KMS-11 (cell line): ENCODE measurements at regions not wholly inside any gene's neighbourhood (a gene's known extent, or its start where the extent isn't known, plus 50 kb on each side); places are given as distances from the start of the nearest gene placed in this dataset.

Experiments used
- H2AFZ ChIP-seq: fragments of 200-600 bp; sonication (generic); 2 replicates; pipeline ENCODE4 v1.6.1; 2016; ENCODE audit warnings: antibody characterized with exemption, mixed run types, low read depth
- H3K27ac ChIP-seq: fragments of 200-600 bp; sonication (generic); 2 replicates; pipeline ENCODE4 v1.6.1; 2016; ENCODE audit warnings: mild to moderate bottlenecking, mixed run types
- H3K27me3 ChIP-seq: fragments of 200-600 bp; sonication (generic); 2 replicates; pipeline ENCODE4 v1.6.1; 2017; ENCODE audit warnings: mild to moderate bottlenecking, low read depth, mixed run types, moderate library complexity; ENCODE audit not compliant: insufficient read depth
- H3K36me3 ChIP-seq: fragments of 200-600 bp; sonication (generic); 2 replicates; pipeline ENCODE4 v1.6.1; 2017; ENCODE audit warnings: mild to moderate bottlenecking, mixed run types; ENCODE audit not compliant: insufficient read depth
- H3K4me1 ChIP-seq: fragments of 200-600 bp; sonication (generic); 2 replicates; pipeline ENCODE4 v1.6.1; 2016; ENCODE audit warnings: mild to moderate bottlenecking, low read depth, mixed run types; ENCODE audit not compliant: poor library complexity, severe bottlenecking
- H3K4me2 ChIP-seq: fragments of 200-600 bp; sonication (generic); 2 replicates; pipeline ENCODE4 v1.7.0; 2016; ENCODE audit warnings: mild to moderate bottlenecking, mixed run types
- H3K4me3 ChIP-seq: fragments of 200-600 bp; sonication (generic); IDR thresholded peaks from 2 replicates; pipeline ENCODE4 v1.6.1; 2017; ENCODE audit warnings: low read depth, low read length, mixed read lengths; ENCODE audit not compliant: insufficient read depth
- H3K79me2 ChIP-seq: fragments of 200-600 bp; sonication (generic); 2 replicates; pipeline ENCODE4 v1.6.1; 2016; ENCODE audit warnings: low read depth, mixed run types; ENCODE audit not compliant: insufficient read depth
- H3K9ac ChIP-seq: fragments of 200-600 bp; sonication (generic); 2 replicates; pipeline ENCODE4 v1.6.1; 2016; ENCODE audit warnings: mild to moderate bottlenecking, mixed run types
- H4K20me1 ChIP-seq: fragments of 200-600 bp; sonication (generic); 2 replicates; pipeline ENCODE4 v1.6.1; 2016; ENCODE audit warnings: mild to moderate bottlenecking, mixed run types; ENCODE audit not compliant: insufficient read depth
- CTCF ChIP-seq: fragments of 200-600 bp; sonication (generic); conservative IDR thresholded peaks from 2 replicates; pipeline ENCODE4 v1.6.1; 2017; ENCODE audit warnings: low read depth, mild to moderate bottlenecking, antibody characterized with exemption, low read length, moderate library complexity, mixed read lengths

GRCh38 chr12:58452546-58452945 is 467.8 kb downstream of the LRIG3 start:
- Histone ChIP-seq H3K4me2 (no peak overlapping the region), H3K27me3 (no peaks in the 10 kb centered on the region), H3K4me1 (no peaks in the 10 kb centered on the region), H3K4me3 (no peak overlapping the region), H4K20me1 (no peaks in the 10 kb centered on the region), H3K79me2 (no peaks in the 10 kb centered on the region), H3K27ac (no peak overlapping the region), H3K9ac (no peak overlapping the region), H3K36me3 (no peaks in the 10 kb centered on the region), H2AFZ (no peak overlapping the region)
- no peak for TF ChIP-seq CTCF

GRCh38 chr12:58453306-58453705 is 467.0 kb downstream of the LRIG3 start:
- H3K4me1 ChIP-seq: no peaks in the 10 kb centered on the region
- H4K20me1 ChIP-seq: no peaks in the 10 kb centered on the region
- no peaks in the 10 kb centered on the region for H3K27me3 ChIP-seq
- no peaks in the 10 kb centered on the region for H3K36me3 ChIP-seq
- H3K79me2 ChIP-seq: no peaks in the 10 kb centered on the region
- no peak overlapping the region for H2AFZ ChIP-seq
- no peak overlapping the region for H3K4me2 ChIP-seq
- no peak overlapping the region for H3K9ac ChIP-seq
- H3K27ac ChIP-seq: no peak overlapping the region
- TF ChIP-seq CTCF: no peak
- no peak overlapping the region for H3K4me3 ChIP-seq

DNA sequence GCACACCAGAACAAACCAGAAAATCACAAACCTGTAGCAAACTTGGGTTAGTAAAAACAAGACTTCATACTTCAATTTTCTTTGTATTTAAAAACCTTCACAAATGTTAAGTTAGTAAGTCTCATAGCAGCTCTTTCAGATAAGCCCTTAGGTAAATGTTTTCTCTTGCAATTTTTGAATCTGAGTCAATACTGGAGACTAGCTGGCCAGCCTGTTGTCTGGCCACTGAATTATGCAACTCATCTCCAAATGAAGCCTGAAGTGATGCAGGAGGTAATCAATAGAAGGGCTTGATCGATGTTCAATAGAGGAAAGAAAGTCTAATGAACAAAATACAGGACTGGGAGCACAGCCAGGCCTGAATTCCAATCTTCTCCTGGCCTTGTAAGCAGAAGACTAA is 465.2 kb downstream of the LRIG3 start:
- H3K4me1 ChIP-seq: no peaks in the 10 kb centered on the region
- H3K27me3 ChIP-seq: no peaks in the 10 kb centered on the region
- H3K36me3 ChIP-seq: no peaks in the 10 kb centered on the region
- TF ChIP-seq CTCF: no peak
- no peaks in the 10 kb centered on the region for H4K20me1 ChIP-seq
- no peak overlapping the region for H3K4me2 ChIP-seq
- H3K79me2 ChIP-seq: no peaks in the 10 kb centered on the region
- no peak overlapping the region for H3K4me3 ChIP-seq
- no peak overlapping the region for H3K27ac ChIP-seq
- H2AFZ ChIP-seq: no peak overlapping the region
- H3K9ac ChIP-seq: no peak overlapping the region

GRCh38 chr12:58458102-58458501 is 462.2 kb downstream of the LRIG3 start:
- no peaks in the 10 kb centered on the region for H4K20me1 ChIP-seq
- no peak overlapping the region for H3K4me3 ChIP-seq
- no peak overlapping the region for H3K9ac ChIP-seq
- H3K36me3 ChIP-seq: no peaks in the 10 kb centered on the region
- no peaks in the 10 kb centered on the region for H3K4me1 ChIP-seq
- no peak overlapping the region for H2AFZ ChIP-seq
- H3K4me2 ChIP-seq: no peak overlapping the region
- no peak for TF ChIP-seq CTCF
- no peaks in the 10 kb centered on the region for H3K79me2 ChIP-seq
- no peak overlapping the region for H3K27ac ChIP-seq
- H3K27me3 ChIP-seq: no peaks in the 10 kb centered on the region

GRCh38 chr12:58459191-58459590 is 461.1 kb downstream of the LRIG3 start:
- H3K27ac ChIP-seq: no peak overlapping the region
- no peaks in the 10 kb centered on the region for H3K79me2 ChIP-seq
- no peak for TF ChIP-seq CTCF
- no peaks in the 10 kb centered on the region for H3K27me3 ChIP-seq
- no peaks in the 10 kb centered on the region for H3K4me1 ChIP-seq
- no peak overlapping the region for H2AFZ ChIP-seq
- no peak overlapping the region for H3K9ac ChIP-seq
- H3K36me3 ChIP-seq: no peaks in the 10 kb centered on the region
- no peak overlapping the region for H3K4me2 ChIP-seq
- H4K20me1 ChIP-seq: no peaks in the 10 kb centered on the region
- no peak overlapping the region for H3K4me3 ChIP-seq
